ENCODE measurements at regions not wholly inside any gene's neighbourhood (a gene's known extent, or its start where the extent isn't known, plus 50 kb on each side); places are given as distances from the start of the nearest gene placed in this dataset.

DNA sequence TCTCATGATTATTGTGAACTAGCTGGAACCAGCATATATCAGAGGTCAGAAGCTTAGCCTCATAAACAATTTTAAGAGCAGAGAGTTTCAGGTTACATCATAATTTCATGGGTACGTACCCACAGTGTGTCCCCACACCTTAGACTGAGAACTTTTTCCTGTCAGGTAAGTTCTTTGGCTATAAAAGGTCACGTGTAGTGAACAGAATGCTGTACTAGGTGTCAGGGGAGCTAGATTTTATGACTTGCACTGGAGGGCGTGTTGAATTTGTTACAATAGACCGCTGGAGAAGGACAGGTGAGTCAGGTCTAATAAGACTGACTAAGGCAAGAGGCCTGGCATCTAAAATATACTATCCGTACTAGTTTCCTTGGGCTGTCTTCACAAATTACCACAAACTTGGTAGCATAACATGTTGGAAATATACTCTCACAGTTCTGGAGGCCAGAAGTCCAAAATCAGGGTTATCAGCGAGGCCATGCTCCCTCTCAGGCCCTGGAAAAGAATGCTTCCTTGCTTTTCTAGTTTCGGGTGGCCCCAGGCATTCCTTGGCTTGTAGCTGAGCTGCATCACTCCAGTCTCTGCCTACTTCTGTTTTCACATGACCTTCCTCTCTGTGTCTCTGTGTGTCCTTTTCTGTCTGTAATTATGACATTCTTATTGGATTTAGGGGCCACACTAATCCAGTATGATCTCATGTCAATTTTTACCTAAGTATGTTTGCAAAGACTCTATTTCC lies 512.0 kb upstream of the NR3C2 start:
- no peak for TF ChIP-seq POLR2A (IDR thresholded peaks at IDR 0.05; ENCODE audit: low read depth, low read length)
- no peak for TF ChIP-seq POLR2AphosphoS5 (IDR thresholded peaks at IDR 0.05; ENCODE audit: low read depth, low read length)
- no peak for TF ChIP-seq SPI1 (IDR thresholded peaks at IDR 0.05; ENCODE audit: low read depth, low read length)
- TF ChIP-seq TAF1 (IDR thresholded peaks at IDR 0.05; ENCODE audit: low read depth, low read length), result no peak
- TF ChIP-seq POU2F2 (IDR thresholded peaks at IDR 0.05; ENCODE audit: low read depth, low read length), result no peak
